Spleen (tissue), 11 donors: ENCODE measurements at regions not wholly inside any gene's neighbourhood (a gene's known extent, or its start where the extent isn't known, plus 50 kb on each side); places are given as distances from the start of the nearest gene placed in this dataset.
"Not testable (repeated sequence)": the region's sequence is repeated elsewhere in the genome, so short reads cannot be mapped to it uniquely, and the experiment has no call there.

Source experiments
- DNase-seq: peaks from one replicate; pipeline ENCODE4 v3.0.0-alpha.2; 2020
- H3K27ac ChIP-seq, 8 donors: fragments of 200-600 bp; sonication (generic) in 7 of 8; 1 replicate in 4 of 8; 2 replicates in 4 of 8; pipeline versions ENCODE4 v1.5.0 to v1.8.0; 2016 to 2021; ENCODE audit warnings: inconsistent platforms in 4 of 8, mild to moderate bottlenecking in 4 of 8, moderate library complexity in 1 of 8
- H3K27me3 ChIP-seq, 7 donors: fragments of 200-600 bp; sonication (generic) in 6 of 7; replicated peaks in 1 of 7; 1 replicate in 4 of 7; 2 replicates in 3 of 7; pipeline versions ENCODE4 v1.5.0 to v1.8.0; 2016 to 2021; ENCODE audit warnings: inconsistent platforms in 3 of 7, mild to moderate bottlenecking in 1 of 7
- H3K36me3 ChIP-seq, 6 donors: fragments of 200-600 bp; sonication (generic) in 5 of 6; 1 replicate in 4 of 6; 2 replicates in 2 of 6; pipeline versions ENCODE4 v1.5.0 to v1.8.0; 2016 to 2021; ENCODE audit warnings: inconsistent platforms in 2 of 6
- H3K4me1 ChIP-seq, 6 donors: fragments of 200-600 bp; sonication (generic) in 5 of 6; 1 replicate in 3 of 6; 2 replicates in 3 of 6; pipeline versions ENCODE4 v1.5.0 to v1.8.0; 2016 to 2021; ENCODE audit warnings: inconsistent platforms in 3 of 6
- H3K4me3 ChIP-seq, 8 donors: fragments of 200-600 bp; sonication (generic) in 7 of 8; 1 replicate in 4 of 8; 2 replicates in 4 of 8; pipeline versions ENCODE4 v1.5.0 to v1.8.0; 2016 to 2021; ENCODE audit warnings: inconsistent platforms in 4 of 8, mild to moderate bottlenecking in 4 of 8, moderate library complexity in 2 of 8
- H3K9me3 ChIP-seq, 8 donors: fragments of 200-600 bp; sonication (generic) in 7 of 8; 1 replicate in 4 of 8; 2 replicates in 4 of 8; pipeline versions ENCODE4 v1.5.0 to v1.8.0; 2016 to 2021; ENCODE audit warnings: inconsistent platforms in 4 of 8
- POLR2A ChIP-seq, 3 donors: fragments of 450-650 bp; IDR thresholded peaks; one replicate each; pipeline ENCODE4 v1.5.1; 2017; ENCODE audit warnings: antibody characterized with exemption in 3 of 3, mild to moderate bottlenecking in 1 of 3
- POLR2AphosphoS5 ChIP-seq, 3 donors: sonication (generic); formaldehyde crosslinking; IDR thresholded peaks; one replicate each; pipeline ENCODE4 v1.5.1; 2017; ENCODE audit warnings: antibody characterized with exemption in 3 of 3
- WGBS, 5 donors: extraction: QIAGEN DNeasy Blood & Tissue Kit in 3 of 5; methylation state at CpG; one replicate each; pipeline versions ENCODE4 v1.1.5 to v1.1.7; 2013 to 2018; 5-methylcytosine and 5-hydroxymethylcytosine counted together
- intact Hi-C: fragments of 100-400 bp; cut with DNase I; formaldehyde crosslinking; loops from one replicate; pipeline ENCODE4 v1.15.0; 2023; ENCODE audit warnings: low total_unique reads
- TF ChIP-seq, protein P1 (sequence below), 11 experiments: fragments of 200-600 bp in 7 of 11; fragments of 450-650 bp in 4 of 11; sonication (generic) in 4 of 11; IDR thresholded peaks in 8 of 11; conservative IDR thresholded peaks in 3 of 11; 1 replicate in 7 of 11; 2 replicates in 4 of 11; pipeline versions ENCODE4 v1.4.0 to v1.8.0; 2016 to 2021; ENCODE audit warnings: antibody characterized with exemption in 11 of 11, inconsistent platforms in 4 of 11, mild to moderate bottlenecking in 1 of 11
- donor health status: healthy with polysubstance abuse.
- donor health status: DM: no; HTN: no; CAD: no; lungs with moderate emphysema.
- donor health status: DM: no; HTN: no; CAD: no.
- donor health status: Bipolar disorder and iron deficiency.
- donor health status: healthy.
- donor health status: DM: no; HTN: no; CAD: no.
- donor health status: DM: yes; HTN: yes; CAD: no.

DNA sequence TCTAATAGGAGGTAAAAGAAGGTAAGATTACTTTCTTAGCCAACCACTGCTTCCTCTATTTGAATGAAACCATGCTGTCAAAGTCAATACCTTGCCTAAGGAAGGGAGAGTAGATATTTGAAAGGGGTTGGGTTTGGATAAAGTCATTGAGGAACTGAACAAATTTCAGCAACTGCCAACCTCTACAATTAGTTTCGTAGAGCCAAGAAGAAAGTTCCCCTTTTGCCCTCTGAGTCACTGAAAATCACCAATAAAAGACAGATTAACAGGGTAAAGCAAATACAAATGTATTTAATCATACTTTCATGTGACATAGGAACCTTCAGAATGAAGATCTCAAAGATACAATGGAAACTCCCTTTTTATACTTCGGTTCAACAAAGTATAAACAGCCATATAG lies 615.7 kb downstream of the GABRG2 start:
- 44 to 56% (median 45%) methylated on average over 2 of the region's 2 CpGs for WGBS, 5 donors
- no peak overlapping the region for H3K27ac ChIP-seq
- no peaks in the 10 kb centered on the region for H3K4me1 ChIP-seq
- peaks cover 0 to 14% (median 2%) of the 10 kb centered on the region in 8 donors for H3K9me3 ChIP-seq
- no peak for DNase-seq
- intact Hi-C loops = no loop called here
- no peak for TF ChIP-seq POLR2AphosphoS5 (IDR thresholded peaks at IDR 0.05)
- TF ChIP-seq, protein P1, sequence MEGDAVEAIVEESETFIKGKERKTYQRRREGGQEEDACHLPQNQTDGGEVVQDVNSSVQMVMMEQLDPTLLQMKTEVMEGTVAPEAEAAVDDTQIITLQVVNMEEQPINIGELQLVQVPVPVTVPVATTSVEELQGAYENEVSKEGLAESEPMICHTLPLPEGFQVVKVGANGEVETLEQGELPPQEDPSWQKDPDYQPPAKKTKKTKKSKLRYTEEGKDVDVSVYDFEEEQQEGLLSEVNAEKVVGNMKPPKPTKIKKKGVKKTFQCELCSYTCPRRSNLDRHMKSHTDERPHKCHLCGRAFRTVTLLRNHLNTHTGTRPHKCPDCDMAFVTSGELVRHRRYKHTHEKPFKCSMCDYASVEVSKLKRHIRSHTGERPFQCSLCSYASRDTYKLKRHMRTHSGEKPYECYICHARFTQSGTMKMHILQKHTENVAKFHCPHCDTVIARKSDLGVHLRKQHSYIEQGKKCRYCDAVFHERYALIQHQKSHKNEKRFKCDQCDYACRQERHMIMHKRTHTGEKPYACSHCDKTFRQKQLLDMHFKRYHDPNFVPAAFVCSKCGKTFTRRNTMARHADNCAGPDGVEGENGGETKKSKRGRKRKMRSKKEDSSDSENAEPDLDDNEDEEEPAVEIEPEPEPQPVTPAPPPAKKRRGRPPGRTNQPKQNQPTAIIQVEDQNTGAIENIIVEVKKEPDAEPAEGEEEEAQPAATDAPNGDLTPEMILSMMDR (IDR thresholded peaks at IDR 0.05 in 8 of 11, conservative IDR thresholded peaks at IDR 0.05 in 3 of 11) = no peak
- TF ChIP-seq POLR2A (IDR thresholded peaks at IDR 0.05) = no peak
- H3K27me3 ChIP-seq = no peaks in the 10 kb centered on the region
- H3K36me3 ChIP-seq = no peaks in the 10 kb centered on the region
- no peak overlapping the region for H3K4me3 ChIP-seq

DNA sequence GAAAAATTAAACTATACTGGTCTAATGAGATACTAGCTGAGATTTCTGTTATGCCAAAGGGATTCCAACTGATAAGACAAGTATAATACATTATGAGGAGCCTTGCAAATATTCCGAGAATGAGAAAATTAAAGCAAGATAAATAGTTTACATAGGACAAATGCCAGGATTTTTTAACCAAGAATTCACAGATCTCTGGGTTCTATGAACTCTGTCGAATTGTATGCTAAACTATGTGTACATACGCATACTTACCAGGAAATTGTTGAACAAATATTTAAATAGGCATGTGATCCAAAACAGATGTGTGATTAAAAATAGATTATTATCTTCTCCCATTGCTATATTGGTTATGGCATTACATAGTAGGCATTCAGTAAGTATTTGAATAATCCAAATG lies 616.6 kb downstream of the GABRG2 start:
- intact Hi-C loops = no loop called here
- DNase-seq = no peak
- no peak overlapping the region for H3K4me3 ChIP-seq
- no peaks in the 10 kb centered on the region for H3K27me3 ChIP-seq
- TF ChIP-seq POLR2A (IDR thresholded peaks at IDR 0.05) = no peak
- no peak for TF ChIP-seq POLR2AphosphoS5 (IDR thresholded peaks at IDR 0.05)
- TF ChIP-seq, protein P1 (IDR thresholded peaks at IDR 0.05 in 8 of 11, conservative IDR thresholded peaks at IDR 0.05 in 3 of 11) = no peak
- 73 to 86% (median 76%) methylated on average over 3 of the region's 3 CpGs for WGBS, 5 donors
- H3K36me3 ChIP-seq = no peaks in the 10 kb centered on the region
- H3K9me3 ChIP-seq = peaks cover 0 to 20% (median 2%) of the 10 kb centered on the region in 8 donors
- no peaks in the 10 kb centered on the region for H3K4me1 ChIP-seq
- no peak overlapping the region for H3K27ac ChIP-seq

DNA sequence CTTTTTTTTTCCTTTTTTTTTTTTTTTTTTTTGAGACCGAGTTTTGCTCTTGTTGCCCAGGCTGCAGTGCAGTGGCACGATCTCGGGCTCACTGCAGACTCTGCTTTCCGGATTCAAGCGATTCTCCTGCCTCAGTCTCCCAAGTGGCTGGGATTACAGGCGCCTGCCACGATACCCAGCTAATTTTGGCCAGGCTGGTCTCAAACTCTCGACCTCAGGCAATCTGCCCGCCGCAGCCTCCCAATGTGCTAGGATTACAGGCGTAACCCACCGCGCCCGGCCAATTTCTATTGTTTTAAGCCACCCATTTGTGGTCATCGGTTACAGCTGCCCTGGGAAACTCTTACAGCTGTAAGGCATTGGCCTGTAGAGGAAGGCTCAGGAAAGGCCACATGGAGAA lies 617.7 kb downstream of the GABRG2 start:
- Histone ChIP-seq H3K27ac (no peak overlapping the region), H3K27me3 (no peaks in the 10 kb centered on the region), H3K36me3 (no peaks in the 10 kb centered on the region), H3K4me3 (no peak overlapping the region), H3K4me1 (no peaks in the 10 kb centered on the region), H3K9me3 (peaks cover 0 to 23% (median 2%) of the 10 kb centered on the region in 8 donors)
- TF ChIP-seq POLR2A (IDR thresholded peaks at IDR 0.05) (no peak), POLR2AphosphoS5 (IDR thresholded peaks at IDR 0.05) (no peak)
- TF ChIP-seq, protein P1 (IDR thresholded peaks at IDR 0.05 in 8 of 11, conservative IDR thresholded peaks at IDR 0.05 in 3 of 11) = no peak
- intact Hi-C loops = no loop called here
- 91 to 94% (median 91%) methylated on average over 14 to 15 of the region's 15 CpGs for WGBS, 5 donors
- no peak for DNase-seq

DNA sequence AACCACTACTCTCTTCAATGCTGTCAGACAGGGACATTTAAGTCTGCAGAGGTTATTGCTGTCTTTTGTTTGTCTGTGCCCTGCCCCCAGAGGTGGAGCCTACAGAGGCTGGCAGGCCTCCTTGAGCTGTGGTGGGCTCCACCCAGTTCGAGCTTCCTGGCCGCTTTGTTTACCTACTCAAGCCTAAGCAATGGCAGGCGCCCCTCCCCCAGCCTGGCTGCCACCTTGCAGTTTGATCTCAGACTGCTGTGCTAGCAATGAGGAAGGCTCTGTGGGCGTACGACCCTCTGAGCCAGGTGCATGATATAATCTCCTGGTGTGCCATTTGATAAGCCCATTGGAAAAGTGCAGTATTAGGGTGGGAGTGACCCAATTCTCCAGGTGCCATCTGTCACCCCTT lies 628.7 kb downstream of the GABRG2 start:
- 82 to 97% (median 92%) methylated on average over 5 of the region's 5 CpGs for WGBS, 5 donors
- H3K4me3 ChIP-seq, intact Hi-C loops, H3K27ac ChIP-seq, DNase-seq, H3K4me1 ChIP-seq, H3K27me3 ChIP-seq, H3K36me3 ChIP-seq: not testable (repeated sequence)
- H3K9me3 ChIP-seq = peaks cover 0 to 22% (median 3%) of the 10 kb centered on the region in 8 donors

DNA sequence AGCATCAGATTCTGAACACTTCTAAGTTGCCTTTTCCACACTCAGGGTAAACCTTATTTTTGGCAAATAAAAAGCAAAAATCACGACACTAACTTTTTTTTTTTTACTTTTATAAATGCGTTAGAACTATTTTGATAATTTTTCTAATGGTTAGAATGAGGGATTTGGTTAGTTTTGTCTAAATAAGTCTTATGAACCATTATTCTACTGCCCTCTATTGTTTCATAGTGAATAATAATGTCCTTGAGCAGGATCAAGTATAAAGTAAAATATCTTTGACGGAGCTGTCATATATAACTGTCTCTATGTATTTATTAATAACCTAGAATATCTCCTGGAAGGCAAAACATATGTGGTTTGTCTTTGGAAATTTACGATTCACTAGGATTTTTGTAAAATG lies 631.8 kb downstream of the GABRG2 start:
- H3K9me3 ChIP-seq = peaks cover 0 to 19% (median 3%) of the 10 kb centered on the region in 8 donors
- no peak for DNase-seq
- H3K36me3 ChIP-seq = no peaks in the 10 kb centered on the region
- 69 to 84% (median 75%) methylated on average over 4 of the region's 4 CpGs for WGBS, 5 donors
- H3K4me1 ChIP-seq = no peaks in the 10 kb centered on the region
- intact Hi-C loops = no loop called here
- TF ChIP-seq, protein P1 (IDR thresholded peaks at IDR 0.05 in 8 of 11, conservative IDR thresholded peaks at IDR 0.05 in 3 of 11) = no peak
- TF ChIP-seq POLR2AphosphoS5 (IDR thresholded peaks at IDR 0.05) = no peak
- no peak for TF ChIP-seq POLR2A (IDR thresholded peaks at IDR 0.05)
- H3K27ac ChIP-seq = no peak overlapping the region
- no peaks in the 10 kb centered on the region for H3K27me3 ChIP-seq
- no peak overlapping the region for H3K4me3 ChIP-seq
